ENCODE measurements at regions not wholly inside any gene's neighbourhood (a gene's known extent, or its start where the extent isn't known, plus 50 kb on each side); places are given as distances from the start of the nearest gene placed in this dataset.

DNA sequence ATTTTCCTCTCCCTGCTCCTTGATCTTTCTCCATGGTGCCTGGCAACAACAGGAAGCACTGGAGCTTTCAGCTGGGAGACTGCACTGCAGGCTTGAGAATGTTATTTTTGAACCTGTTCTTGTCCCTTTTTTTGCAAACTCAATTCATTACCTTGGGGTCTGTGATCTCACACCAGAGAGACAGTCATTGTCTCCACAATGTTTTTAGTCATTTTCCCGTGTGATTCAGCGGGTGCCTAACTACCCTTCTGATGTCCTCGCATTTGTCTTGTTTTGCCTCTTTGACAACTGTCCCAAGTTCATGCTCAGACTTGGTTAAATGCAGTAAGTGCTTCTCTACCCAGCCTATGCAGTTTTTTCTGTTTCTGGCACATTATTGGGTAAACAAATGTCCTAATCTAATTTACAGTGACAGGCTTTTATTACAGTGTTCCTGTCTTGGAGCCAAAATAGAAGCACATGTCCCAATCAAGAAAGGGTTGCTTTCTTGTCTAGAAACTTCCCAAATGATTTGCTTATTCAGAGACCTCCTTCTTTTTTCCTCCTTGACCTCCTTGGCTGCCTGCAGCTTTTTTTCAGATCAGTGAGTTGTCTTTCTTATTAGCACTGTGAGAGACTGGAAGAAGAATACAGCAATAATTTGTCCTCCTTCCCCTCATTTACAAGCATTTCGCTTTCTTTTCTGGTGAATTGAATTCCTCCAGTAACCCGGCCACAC lies 162.4 kb downstream of the NSUN3 start:
- Histone ChIP-seq H3K27ac (no peak overlapping the region), H3K36me3 (no peaks in the 10 kb centered on the region), H3K9me3 (ENCODE audit: low read depth) (no peaks in the 10 kb centered on the region), H3K27me3 (no peaks in the 10 kb centered on the region), H3K4me1 (ENCODE audit: low read depth) (no peaks in the 10 kb centered on the region), H3K4me3 (no peak overlapping the region)
- no peak for TF ChIP-seq CTCF (IDR thresholded peaks at IDR 0.05; ENCODE audit: low read depth, low read length)
- DNase-seq (ENCODE audit: low read depth in 1 of 2, low spot score in 1 of 2) = no peak

GRCh38 chr3:94226078-94226477 lies 163.2 kb downstream of the NSUN3 start:
- Histone ChIP-seq H3K4me1 (ENCODE audit: low read depth) (no peaks in the 10 kb centered on the region), H3K9me3 (ENCODE audit: low read depth) (no peaks in the 10 kb centered on the region), H3K27me3 (no peaks in the 10 kb centered on the region), H3K4me3 (no peak overlapping the region), H3K36me3 (no peaks in the 10 kb centered on the region), H3K27ac (no peak overlapping the region)
- DNase-seq (ENCODE audit: low read depth in 1 of 2, low spot score in 1 of 2) = peak in 1 of 2 donors; percentile 30
- no peak for TF ChIP-seq CTCF (IDR thresholded peaks at IDR 0.05; ENCODE audit: low read depth, low read length)

GRCh38 chr3:94232921-94233320 lies 170.1 kb downstream of the NSUN3 start:
- Histone ChIP-seq H3K27ac (no peak overlapping the region), H3K4me1 (ENCODE audit: low read depth) (no peaks in the 10 kb centered on the region), H3K4me3 (no peak overlapping the region), H3K9me3 (ENCODE audit: low read depth) (no peaks in the 10 kb centered on the region), H3K36me3 (no peaks in the 10 kb centered on the region), H3K27me3 (no peaks in the 10 kb centered on the region)
- no peak for TF ChIP-seq CTCF (IDR thresholded peaks at IDR 0.05; ENCODE audit: low read depth, low read length)
- no peak for DNase-seq (ENCODE audit: low read depth in 1 of 2, low spot score in 1 of 2)

DNA sequence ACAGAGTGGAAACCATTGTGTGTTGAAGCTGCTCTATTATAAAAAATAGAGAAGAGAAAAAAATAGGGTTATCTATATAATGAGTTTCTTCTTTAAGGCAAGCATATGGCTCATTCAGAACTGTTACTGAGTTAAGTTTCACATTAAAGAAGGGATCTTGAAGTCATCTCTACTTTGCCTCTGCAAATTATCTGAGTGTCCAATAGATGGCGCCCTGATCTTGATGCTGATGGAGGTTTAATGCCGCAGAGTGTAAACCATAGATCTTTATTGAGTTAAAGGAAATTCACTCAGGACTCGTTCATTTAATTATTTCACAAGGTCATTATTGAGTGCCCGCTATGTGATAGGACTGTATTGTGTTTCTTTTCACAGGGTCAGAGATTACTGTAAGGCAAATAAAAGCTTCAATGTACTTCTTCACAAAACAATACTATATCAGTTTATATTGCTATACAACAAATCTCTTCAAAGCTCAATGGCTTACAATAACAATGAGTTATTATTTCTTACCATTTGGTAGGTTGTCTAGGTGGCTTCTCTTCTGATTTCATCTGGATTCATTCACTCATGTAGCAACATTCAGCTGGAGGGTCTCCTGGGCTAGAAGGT lies 171.4 kb downstream of the NSUN3 start:
- Histone ChIP-seq H3K27ac (no peak overlapping the region), H3K9me3 (ENCODE audit: low read depth) (no peaks in the 10 kb centered on the region), H3K4me1 (ENCODE audit: low read depth) (no peaks in the 10 kb centered on the region), H3K36me3 (no peaks in the 10 kb centered on the region), H3K4me3 (no peak overlapping the region), H3K27me3 (no peaks in the 10 kb centered on the region)
- peak; percentile 61 for TF ChIP-seq CTCF (IDR thresholded peaks at IDR 0.05; ENCODE audit: low read depth, low read length)
- DNase-seq (ENCODE audit: low read depth in 1 of 2, low spot score in 1 of 2) = peak; percentile 48 to 56

DNA sequence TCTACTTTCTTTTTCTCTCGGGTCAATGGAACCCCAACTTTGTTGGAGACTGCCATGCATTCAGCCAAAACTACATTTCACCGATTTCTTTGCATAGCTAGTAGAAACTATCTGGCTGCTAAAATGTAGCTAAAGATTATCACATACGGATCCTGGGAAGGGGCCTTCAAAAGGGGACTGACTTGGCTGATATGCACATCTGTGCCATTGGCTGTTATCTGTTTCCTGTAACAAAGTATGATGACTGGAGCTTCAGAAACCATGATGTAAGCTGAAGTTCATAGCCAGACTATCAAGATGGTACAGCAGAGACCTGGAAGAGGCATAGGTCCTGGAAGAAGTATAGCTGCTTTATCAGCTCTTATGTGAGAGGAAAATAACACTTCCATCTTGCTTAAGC lies 179.1 kb downstream of the NSUN3 start:
- Histone ChIP-seq H3K36me3 (no peaks in the 10 kb centered on the region), H3K27me3 (no peaks in the 10 kb centered on the region), H3K27ac (no peak overlapping the region), H3K9me3 (ENCODE audit: low read depth) (no peaks in the 10 kb centered on the region), H3K4me1 (ENCODE audit: low read depth) (no peaks in the 10 kb centered on the region), H3K4me3 (no peak overlapping the region)
- DNase-seq (ENCODE audit: low read depth in 1 of 2, low spot score in 1 of 2) = no peak
- TF ChIP-seq CTCF (IDR thresholded peaks at IDR 0.05; ENCODE audit: low read depth, low read length) = no peak

Data from cardiac muscle cell (in vitro differentiated cells and primary cell).